Parathyroid adenoma (tissue), 2 donors: ENCODE measurements at regions not wholly inside any gene's neighbourhood (a gene's known extent, or its start where the extent isn't known, plus 50 kb on each side); places are given as distances from the start of the nearest gene placed in this dataset.

Experiments
- H2AFZ ChIP-seq: fragments of 300-600 bp; sonication (generic); one replicate; pipeline ENCODE4 v1.7.0; 2017; ENCODE audit warnings: antibody characterized with exemption, mild to moderate bottlenecking
- H3K27ac ChIP-seq: fragments of 300-600 bp; sonication (generic); one replicate; pipeline ENCODE4 v1.7.0; 2017
- H3K27me3 ChIP-seq: fragments of 300-600 bp; sonication (generic); one replicate; pipeline ENCODE4 v1.7.0; 2017; ENCODE audit warnings: low read length; ENCODE audit not compliant: control insufficient read depth, insufficient read depth
- H3K36me3 ChIP-seq: fragments of 300-600 bp; sonication (generic); one replicate; pipeline ENCODE4 v1.7.0; 2017; ENCODE audit warnings: low read length; ENCODE audit not compliant: control insufficient read depth, insufficient read depth
- H3K4me1 ChIP-seq: fragments of 300-600 bp; sonication (generic); one replicate; pipeline ENCODE4 v1.7.0; 2017; ENCODE audit warnings: control low read depth
- H3K4me2 ChIP-seq: fragments of 300-600 bp; sonication (generic); one replicate; pipeline ENCODE4 v1.7.0; 2017; ENCODE audit warnings: low read length
- H3K4me3 ChIP-seq: fragments of 300-600 bp; sonication (generic); one replicate; pipeline ENCODE4 v1.7.0; 2017; ENCODE audit warnings: low read depth, low read length
- H3K79me2 ChIP-seq: fragments of 300-600 bp; sonication (generic); one replicate; pipeline ENCODE4 v1.7.0; 2017; ENCODE audit warnings: control low read depth
- H3K9ac ChIP-seq: fragments of 300-600 bp; sonication (generic); one replicate; pipeline ENCODE4 v1.7.0; 2017; ENCODE audit warnings: mild to moderate bottlenecking
- H3K9me3 ChIP-seq: fragments of 300-600 bp; sonication (generic); one replicate; pipeline ENCODE4 v1.7.0; 2017; ENCODE audit warnings: low read length; ENCODE audit not compliant: control insufficient read depth
- TF ChIP-seq, protein P1 (sequence below): fragments of 300-600 bp; sonication (generic); IDR thresholded peaks from one replicate; pipeline ENCODE4 v1.7.0; 2017; ENCODE audit warnings: antibody characterized with exemption, mild to moderate bottlenecking
- donor health status: primary hyperparathyroidism.

DNA sequence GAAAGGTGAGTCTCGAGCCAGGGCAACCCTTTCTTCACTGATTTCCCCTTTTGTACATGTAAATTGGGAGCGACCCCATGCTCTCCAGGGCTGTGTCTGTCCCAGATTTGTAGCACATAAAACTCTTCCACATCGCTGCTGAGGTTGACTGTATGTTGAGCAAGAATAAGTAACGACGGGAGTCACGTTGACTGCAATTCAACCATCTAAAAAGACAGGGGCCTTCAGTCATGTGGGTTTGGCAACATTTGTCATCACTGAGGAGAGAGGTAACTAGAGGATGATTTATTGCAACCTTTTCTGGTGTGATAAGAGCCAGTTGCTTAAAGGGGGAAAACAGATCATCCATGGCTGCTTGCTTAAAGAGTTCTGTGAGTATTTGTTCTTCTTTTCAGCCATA, 159.4 kb upstream of the SULF2 start:
- Histone ChIP-seq H3K4me2 (no peak overlapping the region), H3K27ac (no peak overlapping the region), H3K9me3 (no peaks in the 10 kb centered on the region), H3K27me3 (no peaks in the 10 kb centered on the region), H2AFZ (no peak overlapping the region), H3K9ac (no peak overlapping the region), H3K36me3 (no peaks in the 10 kb centered on the region), H3K79me2 (no peaks in the 10 kb centered on the region), H3K4me3 (no peak overlapping the region), H3K4me1 (no peaks in the 10 kb centered on the region)
- TF ChIP-seq, protein P1, sequence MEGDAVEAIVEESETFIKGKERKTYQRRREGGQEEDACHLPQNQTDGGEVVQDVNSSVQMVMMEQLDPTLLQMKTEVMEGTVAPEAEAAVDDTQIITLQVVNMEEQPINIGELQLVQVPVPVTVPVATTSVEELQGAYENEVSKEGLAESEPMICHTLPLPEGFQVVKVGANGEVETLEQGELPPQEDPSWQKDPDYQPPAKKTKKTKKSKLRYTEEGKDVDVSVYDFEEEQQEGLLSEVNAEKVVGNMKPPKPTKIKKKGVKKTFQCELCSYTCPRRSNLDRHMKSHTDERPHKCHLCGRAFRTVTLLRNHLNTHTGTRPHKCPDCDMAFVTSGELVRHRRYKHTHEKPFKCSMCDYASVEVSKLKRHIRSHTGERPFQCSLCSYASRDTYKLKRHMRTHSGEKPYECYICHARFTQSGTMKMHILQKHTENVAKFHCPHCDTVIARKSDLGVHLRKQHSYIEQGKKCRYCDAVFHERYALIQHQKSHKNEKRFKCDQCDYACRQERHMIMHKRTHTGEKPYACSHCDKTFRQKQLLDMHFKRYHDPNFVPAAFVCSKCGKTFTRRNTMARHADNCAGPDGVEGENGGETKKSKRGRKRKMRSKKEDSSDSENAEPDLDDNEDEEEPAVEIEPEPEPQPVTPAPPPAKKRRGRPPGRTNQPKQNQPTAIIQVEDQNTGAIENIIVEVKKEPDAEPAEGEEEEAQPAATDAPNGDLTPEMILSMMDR, result no peak

DNA sequence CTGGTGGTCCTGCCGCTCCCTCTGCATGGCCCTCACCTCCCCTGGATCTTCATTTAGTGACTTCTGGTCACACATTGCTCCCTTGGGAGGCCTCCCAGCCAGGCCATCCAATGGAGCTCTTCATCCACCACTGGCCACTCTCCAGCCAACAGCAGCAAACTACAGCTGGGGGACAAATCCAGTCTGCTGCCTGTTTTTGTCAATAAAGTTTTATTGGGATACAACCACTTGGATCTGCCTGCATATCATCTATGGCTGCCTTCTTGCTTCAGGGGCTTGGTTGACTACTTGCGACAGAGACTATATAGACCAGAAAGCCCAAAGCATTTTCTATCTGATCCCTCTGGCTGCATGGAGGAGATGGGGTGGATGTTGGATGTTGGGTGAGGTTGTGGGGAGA, 156.6 kb upstream of the SULF2 start:
- no peaks in the 10 kb centered on the region for H3K9me3 ChIP-seq
- H3K4me1 ChIP-seq, result no peaks in the 10 kb centered on the region
- H3K27ac ChIP-seq, result no peak overlapping the region
- H3K79me2 ChIP-seq, result no peaks in the 10 kb centered on the region
- H2AFZ ChIP-seq, result no peak overlapping the region
- no peaks in the 10 kb centered on the region for H3K27me3 ChIP-seq
- no peaks in the 10 kb centered on the region for H3K36me3 ChIP-seq
- H3K4me3 ChIP-seq, result no peak overlapping the region
- H3K9ac ChIP-seq, result no peak overlapping the region
- TF ChIP-seq, protein P1, result no peak
- no peak overlapping the region for H3K4me2 ChIP-seq

DNA sequence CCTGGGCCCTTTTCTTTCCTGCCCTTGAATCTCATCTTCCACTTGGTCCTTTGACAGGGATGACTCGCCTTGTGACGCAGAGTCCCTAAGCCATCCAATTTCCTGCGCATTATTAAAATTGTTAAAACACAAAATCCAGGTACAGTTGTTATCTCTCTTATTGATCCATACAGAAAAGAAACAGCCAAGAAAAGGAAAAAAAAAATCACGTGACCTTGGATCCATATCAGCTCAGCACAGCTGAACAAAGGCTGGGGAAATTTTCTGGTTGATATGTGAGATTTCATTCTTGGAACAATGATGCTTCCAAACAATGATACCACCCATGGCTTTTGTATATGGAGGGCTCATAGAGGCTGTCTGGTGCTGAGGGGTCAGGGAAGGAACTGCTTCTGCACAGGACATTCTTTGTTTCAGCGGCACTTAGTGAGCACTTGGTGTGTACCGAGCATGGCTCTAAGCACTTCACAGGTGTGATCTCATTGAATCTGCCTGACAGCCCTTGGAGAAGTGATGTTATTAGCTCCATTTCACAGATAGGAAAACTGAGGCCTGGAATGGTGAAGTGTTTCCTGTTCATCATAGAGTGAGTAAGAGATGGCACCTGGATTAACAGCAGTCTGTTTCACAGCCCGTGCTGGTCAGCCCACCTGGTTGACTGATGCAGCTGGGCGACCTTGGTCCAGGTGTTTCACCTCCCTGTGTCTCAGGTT, 155.0 kb upstream of the SULF2 start:
- Histone ChIP-seq H3K4me3 (no peak overlapping the region), H3K9ac (no peak overlapping the region), H2AFZ (no peak overlapping the region), H3K4me1 (no peaks in the 10 kb centered on the region), H3K9me3 (no peaks in the 10 kb centered on the region), H3K36me3 (no peaks in the 10 kb centered on the region), H3K79me2 (no peaks in the 10 kb centered on the region), H3K27me3 (no peaks in the 10 kb centered on the region), H3K4me2 (no peak overlapping the region), H3K27ac (no peak overlapping the region)
- TF ChIP-seq, protein P1, result no peak

DNA sequence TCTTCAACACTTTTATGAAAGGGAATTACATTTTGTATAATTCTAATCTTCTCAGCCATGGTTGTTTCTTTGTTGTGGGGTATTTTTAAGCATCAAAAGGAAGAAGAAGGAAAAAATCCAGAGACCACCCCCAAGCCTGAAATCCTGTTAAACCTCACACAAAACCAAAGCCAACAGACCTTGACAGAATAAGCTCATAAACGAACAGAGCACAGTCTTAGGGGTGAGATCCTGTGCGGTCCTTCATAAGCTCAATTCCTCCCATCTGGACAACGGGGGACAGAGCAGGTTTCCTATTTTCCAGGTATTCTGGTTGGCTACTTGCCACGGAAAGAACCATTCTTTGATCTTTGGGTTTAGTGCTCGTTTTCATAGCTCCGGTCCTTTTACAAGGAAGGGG, 151.3 kb upstream of the SULF2 start:
- H3K4me2 ChIP-seq, result no peak overlapping the region
- H3K27me3 ChIP-seq, result no peaks in the 10 kb centered on the region
- H3K4me1 ChIP-seq, result no peaks in the 10 kb centered on the region
- no peaks in the 10 kb centered on the region for H3K36me3 ChIP-seq
- no peak overlapping the region for H2AFZ ChIP-seq
- TF ChIP-seq, protein P1, result no peak
- H3K4me3 ChIP-seq, result no peak overlapping the region
- H3K9ac ChIP-seq, result no peak overlapping the region
- no peaks in the 10 kb centered on the region for H3K9me3 ChIP-seq
- H3K27ac ChIP-seq, result no peak overlapping the region
- H3K79me2 ChIP-seq, result no peaks in the 10 kb centered on the region

DNA sequence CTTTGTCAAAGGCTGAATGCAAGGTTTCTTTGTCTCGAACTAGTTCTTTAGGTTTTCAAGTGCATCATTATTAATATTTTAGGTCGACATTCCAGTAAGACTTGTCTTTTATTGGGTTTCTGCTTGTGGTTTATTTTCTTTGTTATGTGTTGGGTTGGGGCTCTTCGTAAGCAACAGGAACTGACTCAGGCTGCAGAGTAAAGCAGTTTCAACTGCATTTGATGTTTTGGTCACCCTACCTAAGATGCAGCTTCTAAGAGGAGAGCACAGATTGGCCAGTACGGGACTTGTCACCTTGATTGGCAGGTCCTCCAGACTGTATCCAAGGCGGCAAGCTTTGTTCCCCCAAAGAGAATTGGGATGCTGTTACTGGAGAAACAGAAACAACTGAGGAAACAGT, 149.5 kb upstream of the SULF2 start:
- Histone ChIP-seq H3K27me3 (no peaks in the 10 kb centered on the region), H3K4me2 (no peak overlapping the region), H3K4me1 (no peaks in the 10 kb centered on the region), H3K4me3 (no peak overlapping the region), H3K79me2 (no peaks in the 10 kb centered on the region), H3K9me3 (no peaks in the 10 kb centered on the region), H2AFZ (no peak overlapping the region), H3K9ac (no peak overlapping the region), H3K36me3 (no peaks in the 10 kb centered on the region), H3K27ac (no peak overlapping the region)
- TF ChIP-seq, protein P1, result no peak
